ENCODE measurements at regions not wholly inside any gene's neighbourhood (a gene's known extent, or its start where the extent isn't known, plus 50 kb on each side); places are given as distances from the start of the nearest gene placed in this dataset.

- Histone ChIP-seq H3K4me2 (peak overlapping the region; percentile 73), H3K9me2 (ENCODE audit: insufficient read depth) (no peaks in the 10 kb centered on the region), H4K20me1 (ENCODE audit: insufficient read depth) (no peaks in the 10 kb centered on the region), H3K27ac (peak overlapping the region; percentile 76), H3K4me1 (replicated peaks; ENCODE audit: insufficient read depth) (peaks cover 48% of the 10 kb centered on the region), H3K4me3 (no peak overlapping the region), H3K36me3 (ENCODE audit: low read depth) (no peaks in the 10 kb centered on the region), H3K9me3 (ENCODE audit: insufficient read depth, low read depth) (0 out of 2 replicates have a peak, but pooled peaks cover 4% of the 10 kb centered on the region), H2AFZ (no peak overlapping the region), H3K79me2 (ENCODE audit: low read depth) (no peaks in the 10 kb centered on the region), H3K27me3 (ENCODE audit: insufficient read depth, low read depth) (no peaks in the 10 kb centered on the region), H3F3A (ENCODE audit: insufficient read depth, low read depth) (peaks cover 17% of the 10 kb centered on the region; the same call in 1 of the 2 replicates)
- CTCF ChIA-PET, result no interaction called here
- POLR2A ChIA-PET (ENCODE audit: unreplicated experiment), result no interaction called here
- DNase-seq, result no peak
- TF ChIP-seq EZH2 (IDR thresholded peaks at IDR 0.05; ENCODE audit: low read depth) (no peak), CTCF (conservative IDR thresholded peaks at IDR 0.05) (no peak)
- intact Hi-C loops (cut with micrococcal nuclease; ENCODE audit: unreplicated experiment), result loop anchor here (5.0 kb wide), 1 partner anchor 90 kb away; the partner anchor contains the start of gene AMOTL1
- BruUV-seq (replicated peaks), result no TSS peak
Observed at GRCh38 chr11:94676814-94677213, 91.3 kb upstream of the AMOTL1 start.

- BruUV-seq (replicated peaks), result no TSS peak
- intact Hi-C loops (cut with micrococcal nuclease; ENCODE audit: unreplicated experiment), result loop anchor here (1.0 to 5.0 kb wide), 3 partner anchors 61 to 89 kb away; partner anchors contain the start of gene AMOTL1
- peak overlapping the region; percentile 36 for H3K4me3 ChIP-seq
- H3K9me2 ChIP-seq (ENCODE audit: insufficient read depth), result no peaks in the 10 kb centered on the region
- H3F3A ChIP-seq (ENCODE audit: insufficient read depth, low read depth), result peaks cover 17% of the 10 kb centered on the region; the same call in 1 of the 2 replicates
- peak; percentile 35 to 98 for DNase-seq
- no peaks in the 10 kb centered on the region for H4K20me1 ChIP-seq (ENCODE audit: insufficient read depth)
- TF ChIP-seq EZH2 (IDR thresholded peaks at IDR 0.05; ENCODE audit: low read depth), result no peak
- no peak for TF ChIP-seq CTCF (conservative IDR thresholded peaks at IDR 0.05)
- no peaks in the 10 kb centered on the region for H3K9me3 ChIP-seq (ENCODE audit: insufficient read depth, low read depth)
- POLR2A ChIA-PET (ENCODE audit: unreplicated experiment), result interaction anchor here (0.5 to 0.8 kb wide), 6 partner anchors 13 to 542 kb away, joined by 3 to 9 read pairs (median 4); no protein-coding TSS in a partner anchor
- CTCF ChIA-PET, result interaction anchor here (0.6 to 2.4 kb wide), 6 partner anchors 27 to 84 kb away, joined by 3 to 10 read pairs (median 4); no protein-coding TSS in a partner anchor
- H3K27me3 ChIP-seq (ENCODE audit: insufficient read depth, low read depth), result no peaks in the 10 kb centered on the region
- H3K79me2 ChIP-seq (ENCODE audit: low read depth), result no peaks in the 10 kb centered on the region
- no peaks in the 10 kb centered on the region for H3K36me3 ChIP-seq (ENCODE audit: low read depth)
- H2AFZ ChIP-seq, result peak overlapping the region; percentile 34
- H3K27ac ChIP-seq, result peak overlapping the region; percentile 76
- H3K4me1 ChIP-seq (replicated peaks; ENCODE audit: insufficient read depth), result peaks cover 48% of the 10 kb centered on the region
- H3K4me2 ChIP-seq, result peak overlapping the region; percentile 73
Observed at GRCh38 chr11:94678236-94678635, 89.9 kb upstream of the AMOTL1 start.

GRCh38 chr11:94678901-94679300, 89.3 kb upstream of the AMOTL1 start:
- peak in 1 of 2 experiments; percentile 36 for DNase-seq
- Histone ChIP-seq H3K79me2 (ENCODE audit: low read depth) (no peaks in the 10 kb centered on the region), H3K9me2 (ENCODE audit: insufficient read depth) (no peaks in the 10 kb centered on the region), H4K20me1 (ENCODE audit: insufficient read depth) (no peaks in the 10 kb centered on the region), H3K4me2 (peak overlapping the region; percentile 73), H3K4me3 (peak overlapping the region; percentile 36), H3K4me1 (replicated peaks; ENCODE audit: insufficient read depth) (peaks cover 48% of the 10 kb centered on the region), H3K27ac (peak overlapping the region; percentile 76), H2AFZ (no peak overlapping the region; the same call in 1 of the 2 replicates), H3F3A (ENCODE audit: insufficient read depth, low read depth) (peaks cover 17% of the 10 kb centered on the region; the same call in 1 of the 2 replicates), H3K27me3 (ENCODE audit: insufficient read depth, low read depth) (no peaks in the 10 kb centered on the region), H3K9me3 (ENCODE audit: insufficient read depth, low read depth) (no peaks in the 10 kb centered on the region), H3K36me3 (ENCODE audit: low read depth) (no peaks in the 10 kb centered on the region)
- intact Hi-C loops (cut with micrococcal nuclease; ENCODE audit: unreplicated experiment), result loop anchor here (1.0 to 5.0 kb wide), 3 partner anchors 60 to 88 kb away; partner anchors contain the start of gene AMOTL1
- POLR2A ChIA-PET (ENCODE audit: unreplicated experiment), result interaction anchor here (0.6 to 0.8 kb wide), 4 partner anchors 17 to 543 kb away, joined by 6 to 9 read pairs (median 7); partner anchors contain the start of gene AMOTL1
- BruUV-seq (replicated peaks), result no TSS peak
- CTCF ChIA-PET, result interaction anchor here (0.6 to 2.4 kb wide), 6 partner anchors 27 to 84 kb away, joined by 3 to 10 read pairs (median 4); no protein-coding TSS in a partner anchor
- TF ChIP-seq CTCF (conservative IDR thresholded peaks at IDR 0.05) (no peak), EZH2 (IDR thresholded peaks at IDR 0.05; ENCODE audit: low read depth) (no peak)
